ENCODE measurements at regions not wholly inside any gene's neighbourhood (a gene's known extent, or its start where the extent isn't known, plus 50 kb on each side); places are given as distances from the start of the nearest gene placed in this dataset.
A peak's percentile ranks its signal among the peaks of the same experiment; 100 is the strongest.
"Not testable (repeated sequence)": the region's sequence is repeated elsewhere in the genome, so short reads cannot be mapped to it uniquely, and the experiment has no call there.

GRCh38 chr20:57779401-57780003, 69.7 kb upstream of the PMEPA1 start:
- peak in 1 of 2 experiments; percentile 30 for DNase-seq

DNA sequence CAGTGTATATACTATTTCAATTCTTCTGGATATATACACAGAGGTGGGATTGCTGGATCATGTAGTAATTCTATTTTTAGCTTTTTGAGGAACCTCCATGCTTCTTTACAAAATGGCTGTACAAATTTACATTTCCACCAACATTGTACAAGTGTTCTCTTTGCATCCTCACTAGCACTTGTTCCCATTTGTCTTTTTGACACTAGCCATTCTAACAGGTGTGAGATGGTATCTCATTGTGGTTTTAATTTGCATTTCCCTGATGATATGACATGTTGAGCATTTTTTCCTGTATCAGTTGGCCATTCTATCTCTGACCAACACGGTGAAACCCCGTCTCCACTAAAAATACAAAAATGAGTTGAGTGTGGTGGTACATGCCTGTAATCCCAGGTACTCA, 68.1 kb upstream of the PMEPA1 start:
- DNase-seq: peak; percentile 76 to 81

- no peak for DNase-seq
Observed at GRCh38 chr20:57774951-57775350, 65.1 kb upstream of the PMEPA1 start.

- DNase-seq: no peak
Observed at GRCh38 chr20:57774111-57774880, 64.5 kb upstream of the PMEPA1 start.

- DNase-seq: peak; percentile 96 to 97
Observed at GRCh38 chr20:57773059-57773815, 63.4 kb upstream of the PMEPA1 start.

- DNase-seq: no peak
Observed at GRCh38 chr20:57772349-57772964, 62.6 kb upstream of the PMEPA1 start.

GRCh38 chr20:57770852-57771720, 61.3 kb upstream of the PMEPA1 start:
- no peak for DNase-seq

GRCh38 chr20:57770401-57770800, 60.6 kb upstream of the PMEPA1 start:
- DNase-seq: not testable (repeated sequence)

- no peak for DNase-seq
Observed at GRCh38 chr20:57769756-57770155, 59.9 kb upstream of the PMEPA1 start.

- DNase-seq: no peak
Observed at GRCh38 chr20:57768519-57768918, 58.7 kb upstream of the PMEPA1 start.

- DNase-seq: no peak
Observed at GRCh38 chr20:57767441-57767840, 57.6 kb upstream of the PMEPA1 start.

DNA sequence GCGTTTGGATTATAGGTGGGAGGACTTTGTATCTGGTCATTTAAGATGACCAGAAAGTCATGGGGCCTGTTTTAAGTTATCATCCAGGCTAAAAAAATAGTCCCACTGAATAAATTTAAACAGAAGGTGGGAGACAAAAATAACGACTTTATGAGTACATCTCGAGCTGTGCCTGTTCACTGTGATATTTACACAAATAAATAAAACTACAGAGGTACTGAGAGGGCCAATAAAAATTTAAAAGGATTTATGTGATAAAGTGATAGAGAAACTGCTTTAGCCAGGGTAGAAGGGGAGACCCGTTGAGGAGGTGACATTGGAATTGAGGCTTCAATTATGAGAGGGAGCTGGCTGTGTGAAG, 53.4 kb upstream of the PMEPA1 start:
- no peak for DNase-seq

DNA sequence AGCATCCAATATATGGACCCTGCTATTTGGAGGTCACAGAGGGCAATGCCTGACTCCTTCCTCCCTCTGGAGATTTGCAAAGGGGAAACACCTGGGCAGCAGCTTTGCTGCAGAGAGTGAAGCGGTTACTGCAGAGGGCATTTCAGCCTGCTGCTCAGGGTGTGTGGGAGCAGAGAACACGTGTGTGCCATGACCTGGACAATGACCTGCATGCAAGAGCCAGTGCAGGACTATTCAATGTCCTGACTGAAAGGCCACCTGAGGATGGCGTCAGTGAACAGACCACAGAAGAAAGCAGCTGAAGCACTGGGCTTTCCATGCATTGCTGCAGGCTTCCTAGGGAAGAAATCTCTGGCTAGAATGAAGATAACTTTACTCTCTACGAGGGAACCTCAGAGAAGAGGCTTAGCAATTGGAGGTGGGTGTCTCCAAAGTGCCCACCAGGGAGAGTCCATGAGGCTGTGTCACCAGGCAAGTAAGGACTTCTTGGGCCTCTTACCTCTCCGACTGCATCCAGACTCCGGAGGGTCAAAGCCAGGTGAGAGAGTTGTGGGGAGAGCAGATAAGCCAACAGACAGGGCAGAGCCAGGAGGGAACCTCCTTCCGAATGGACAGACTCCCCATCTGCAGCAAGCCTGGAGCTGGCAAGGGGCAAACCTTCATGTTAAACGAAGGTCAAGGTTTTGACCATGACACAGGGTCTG, 52.9 kb upstream of the PMEPA1 start:
- DNase-seq: no peak

GRCh38 chr20:57761413-57761734, 51.6 kb upstream of the PMEPA1 start:
- no peak for DNase-seq

GRCh38 chr20:57760698-57761412, 51.0 kb upstream of the PMEPA1 start:
- DNase-seq: no peak

DNA sequence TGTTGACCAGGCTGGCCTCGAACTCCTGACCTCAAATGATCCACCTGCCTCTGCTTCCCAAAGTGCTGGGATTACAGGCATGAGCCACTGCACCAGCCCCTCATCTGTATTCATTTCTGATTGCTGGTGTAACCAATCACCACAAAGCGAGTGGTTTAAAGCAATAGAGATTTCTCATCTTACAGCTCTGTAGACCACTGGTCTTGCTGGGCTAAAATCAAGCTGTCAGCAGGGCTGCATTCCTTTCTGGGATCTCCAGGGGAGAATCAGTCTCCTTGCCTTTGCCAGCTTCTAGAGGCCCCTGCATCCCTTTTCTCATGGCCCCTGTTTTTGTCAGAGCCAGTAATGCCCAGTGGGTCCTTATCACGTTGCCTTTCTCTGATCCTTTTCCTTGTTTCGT, 49.9 kb upstream of the PMEPA1 start:
- no peak for DNase-seq

Measured in NCI-H526 (cell line).